ENCODE measurements at regions not wholly inside any gene's neighbourhood (a gene's known extent, or its start where the extent isn't known, plus 50 kb on each side); places are given as distances from the start of the nearest gene placed in this dataset.

- no peak for DNase-seq
- no peak for ATAC-seq
- in situ Hi-C loops (cut with MboI; ENCODE audit: low sequenced_read_pairs in 4 of 4) (no loop called here), intact Hi-C loops (cut with DNase I; ENCODE audit: low total_unique reads) (no loop called here)
- Histone ChIP-seq H3K4me3 (no peak overlapping the region), H3K4me1 (no peaks in the 10 kb centered on the region), H3K27me3 (no peaks in the 10 kb centered on the region), H3K36me3 (no peaks in the 10 kb centered on the region), H3K27ac (no peak overlapping the region), H3K9me3 (no peaks in the 10 kb centered on the region)
- TF ChIP-seq POLR2A (IDR thresholded peaks at IDR 0.05) (no peak), CTCF (IDR thresholded peaks at IDR 0.05 in 4 of 5, conservative IDR thresholded peaks at IDR 0.05 in 1 of 5) (no peak)
Measured at GRCh38 chr10:80770239-80770638, 232.5 kb downstream of the SH2D4B start.

GRCh38 chr10:80771285-80771684 lies 233.6 kb downstream of the SH2D4B start:
- Histone ChIP-seq H3K4me3 (no peak overlapping the region), H3K36me3 (no peaks in the 10 kb centered on the region), H3K27me3 (no peaks in the 10 kb centered on the region), H3K9me3 (no peaks in the 10 kb centered on the region), H3K27ac (no peak overlapping the region), H3K4me1 (no peaks in the 10 kb centered on the region)
- in situ Hi-C loops (cut with MboI; ENCODE audit: low sequenced_read_pairs in 4 of 4), result no loop called here
- no peak for ATAC-seq
- no peak for DNase-seq
- intact Hi-C loops (cut with DNase I; ENCODE audit: low total_unique reads), result no loop called here
- TF ChIP-seq CTCF (IDR thresholded peaks at IDR 0.05 in 4 of 5, conservative IDR thresholded peaks at IDR 0.05 in 1 of 5) (no peak), POLR2A (IDR thresholded peaks at IDR 0.05) (no peak)

- intact Hi-C loops (cut with DNase I; ENCODE audit: low total_unique reads) (no loop called here), in situ Hi-C loops (cut with MboI; ENCODE audit: low sequenced_read_pairs in 4 of 4) (no loop called here)
- Histone ChIP-seq H3K36me3 (no peaks in the 10 kb centered on the region), H3K27me3 (no peaks in the 10 kb centered on the region), H3K9me3 (no peaks in the 10 kb centered on the region), H3K27ac (no peak overlapping the region), H3K4me1 (no peaks in the 10 kb centered on the region), H3K4me3 (no peak overlapping the region)
- TF ChIP-seq CTCF (IDR thresholded peaks at IDR 0.05 in 4 of 5, conservative IDR thresholded peaks at IDR 0.05 in 1 of 5) (no peak), POLR2A (IDR thresholded peaks at IDR 0.05) (no peak)
- no peak for ATAC-seq
- no peak for DNase-seq
Measured at GRCh38 chr10:80771902-80772555, 234.3 kb downstream of the SH2D4B start.

GRCh38 chr10:80772596-80772995 lies 234.9 kb downstream of the SH2D4B start:
- in situ Hi-C loops (cut with MboI; ENCODE audit: low sequenced_read_pairs in 4 of 4), result no loop called here
- Histone ChIP-seq H3K4me3 (no peak overlapping the region), H3K36me3 (no peaks in the 10 kb centered on the region), H3K27ac (no peak overlapping the region), H3K27me3 (no peaks in the 10 kb centered on the region), H3K9me3 (no peaks in the 10 kb centered on the region), H3K4me1 (no peaks in the 10 kb centered on the region)
- intact Hi-C loops (cut with DNase I; ENCODE audit: low total_unique reads), result no loop called here
- TF ChIP-seq POLR2A (IDR thresholded peaks at IDR 0.05), result no peak
- TF ChIP-seq CTCF (IDR thresholded peaks at IDR 0.05 in 4 of 5, conservative IDR thresholded peaks at IDR 0.05 in 1 of 5), result no peak
- ATAC-seq, result no peak
- no peak for DNase-seq

- Histone ChIP-seq H3K27ac (no peak overlapping the region), H3K9me3 (no peaks in the 10 kb centered on the region), H3K4me1 (no peaks in the 10 kb centered on the region), H3K4me3 (no peak overlapping the region), H3K27me3 (no peaks in the 10 kb centered on the region), H3K36me3 (no peaks in the 10 kb centered on the region)
- intact Hi-C loops (cut with DNase I; ENCODE audit: low total_unique reads), result no loop called here
- ATAC-seq (no peak), DNase-seq (no peak)
- in situ Hi-C loops (cut with MboI; ENCODE audit: low sequenced_read_pairs in 4 of 4), result no loop called here
- no peak for TF ChIP-seq POLR2A (IDR thresholded peaks at IDR 0.05)
- no peak for TF ChIP-seq CTCF (IDR thresholded peaks at IDR 0.05 in 4 of 5, conservative IDR thresholded peaks at IDR 0.05 in 1 of 5)
Measured at GRCh38 chr10:80784695-80785094, 247.0 kb downstream of the SH2D4B start.
